ENCODE measurements at regions not wholly inside any gene's neighbourhood (a gene's known extent, or its start where the extent isn't known, plus 50 kb on each side); places are given as distances from the start of the nearest gene placed in this dataset.

DNA sequence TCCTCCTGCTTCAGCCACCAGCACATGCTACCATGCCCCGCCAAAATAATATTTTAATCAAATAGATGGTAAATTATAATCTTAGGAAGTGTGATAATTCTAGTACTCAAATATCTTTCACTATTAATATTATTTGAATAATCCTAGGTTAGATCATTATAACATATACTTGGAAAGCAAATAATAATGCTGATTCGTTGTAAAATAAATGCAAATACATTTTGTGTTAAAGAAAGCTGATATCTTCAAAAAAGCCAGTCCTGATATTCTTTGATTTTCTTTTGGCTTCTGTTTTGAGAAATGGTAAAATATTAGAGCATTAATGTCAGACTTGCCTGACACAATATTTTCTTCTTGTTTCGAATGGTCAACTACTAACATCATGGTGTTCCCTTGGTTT, 116.3 kb upstream of the ADAMTS5 start:
- Mint-ChIP-seq H3K27me3 (ENCODE audit: low read depth) (no peaks in the 10 kb centered on the region), H3K36me3 (ENCODE audit: low read depth) (no peaks in the 10 kb centered on the region), H3K4me3 (no peak overlapping the region), H3K27ac (no peak overlapping the region), H3K9me3 (peaks cover 1% of the 10 kb centered on the region), H3K4me1 (ENCODE audit: low read depth) (no peaks in the 10 kb centered on the region)
- intact Hi-C loops (cut with micrococcal nuclease) = no loop called here
- CTCF ChIA-PET = no interaction called here
- DNase-seq = no peak

DNA sequence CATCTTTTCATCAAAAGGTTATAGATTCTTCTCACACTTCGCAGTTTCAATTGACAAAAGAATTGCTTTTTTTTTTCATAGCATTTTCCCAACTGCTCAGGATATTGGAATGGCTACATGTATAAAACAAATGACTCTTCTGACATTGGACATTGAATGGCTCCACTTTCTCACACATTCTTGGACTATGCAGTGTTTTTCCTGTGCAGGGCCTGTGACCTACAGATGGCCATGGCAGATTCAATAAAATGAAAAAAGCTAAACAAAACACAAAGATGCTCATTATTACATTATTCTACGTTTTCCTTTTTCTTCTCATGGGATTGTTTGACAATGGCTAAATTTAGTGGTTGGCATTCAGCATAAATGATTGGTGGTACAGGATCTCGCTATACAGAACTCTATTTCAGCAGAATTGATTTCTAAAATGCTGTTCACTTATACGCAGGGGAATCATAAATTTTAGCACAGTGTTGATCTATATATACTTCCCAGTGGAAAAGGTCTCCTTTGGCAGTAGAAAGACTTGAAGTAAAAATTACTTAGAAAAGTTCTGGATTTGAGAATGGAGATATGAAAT, 115.6 kb upstream of the ADAMTS5 start:
- Mint-ChIP-seq H3K27me3 (ENCODE audit: low read depth) (no peaks in the 10 kb centered on the region), H3K27ac (no peak overlapping the region), H3K4me1 (ENCODE audit: low read depth) (no peaks in the 10 kb centered on the region), H3K9me3 (no peaks in the 10 kb centered on the region), H3K36me3 (ENCODE audit: low read depth) (no peaks in the 10 kb centered on the region), H3K4me3 (no peak overlapping the region)
- DNase-seq = no peak
- CTCF ChIA-PET = no interaction called here
- intact Hi-C loops (cut with micrococcal nuclease) = no loop called here

DNA sequence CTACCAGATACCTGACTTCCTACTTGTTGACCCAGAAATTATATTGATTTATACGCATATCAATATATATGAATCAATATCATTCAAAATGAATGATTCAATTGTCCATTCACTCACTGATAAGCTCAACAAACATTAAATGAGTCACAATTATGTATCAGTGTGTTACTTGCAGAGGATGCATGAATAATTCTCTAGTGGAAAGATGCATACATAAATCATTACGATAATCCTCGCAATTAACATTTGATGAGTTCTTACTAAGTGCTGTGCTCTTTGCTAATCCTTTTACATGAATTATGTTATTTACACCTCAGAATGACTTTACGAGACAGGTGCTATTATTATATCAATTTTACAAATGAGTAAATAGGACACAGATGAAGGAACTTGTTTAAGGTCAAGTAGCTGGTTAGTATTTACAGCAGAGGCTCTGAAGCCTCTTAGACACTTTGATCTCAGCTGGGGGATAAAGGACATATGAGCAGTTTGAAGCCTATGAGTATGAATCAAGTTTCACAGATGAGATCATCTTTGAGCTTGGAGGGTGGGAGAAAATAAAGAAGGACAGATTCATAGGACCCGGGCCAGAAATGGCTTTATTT, 112.8 kb upstream of the ADAMTS5 start:
- Mint-ChIP-seq H3K27ac (no peak overlapping the region), H3K9me3 (no peaks in the 10 kb centered on the region), H3K27me3 (ENCODE audit: low read depth) (no peaks in the 10 kb centered on the region), H3K4me3 (no peak overlapping the region), H3K36me3 (ENCODE audit: low read depth) (no peaks in the 10 kb centered on the region), H3K4me1 (ENCODE audit: low read depth) (no peaks in the 10 kb centered on the region)
- intact Hi-C loops (cut with micrococcal nuclease) = no loop called here
- DNase-seq = no peak
- CTCF ChIA-PET = no interaction called here

DNA sequence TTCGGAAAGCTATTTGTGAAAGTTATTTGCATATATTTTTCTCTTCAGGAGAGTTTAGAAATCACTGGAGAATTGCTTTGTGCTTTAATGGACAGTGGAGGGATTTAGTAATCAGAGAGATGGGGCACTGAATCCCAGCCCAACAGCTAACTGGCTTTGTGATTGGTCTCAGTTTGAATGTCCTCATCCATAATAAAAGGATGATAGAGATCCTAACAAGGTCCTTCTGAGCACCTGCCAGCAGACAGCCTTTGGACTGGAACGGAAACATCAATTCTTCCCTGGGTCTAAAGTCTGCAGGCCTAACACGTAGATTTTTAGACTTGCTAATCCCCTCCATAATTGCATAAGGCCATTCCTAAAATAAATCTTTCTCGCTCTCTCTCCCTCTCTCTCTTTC, 112.0 kb upstream of the ADAMTS5 start:
- Mint-ChIP-seq H3K4me3 (no peak overlapping the region), H3K4me1 (ENCODE audit: low read depth) (no peaks in the 10 kb centered on the region), H3K27ac (no peak overlapping the region), H3K27me3 (ENCODE audit: low read depth) (no peaks in the 10 kb centered on the region), H3K36me3 (ENCODE audit: low read depth) (no peaks in the 10 kb centered on the region), H3K9me3 (no peaks in the 10 kb centered on the region)
- no peak for DNase-seq
- CTCF ChIA-PET = no interaction called here
- intact Hi-C loops (cut with micrococcal nuclease) = no loop called here

DNA sequence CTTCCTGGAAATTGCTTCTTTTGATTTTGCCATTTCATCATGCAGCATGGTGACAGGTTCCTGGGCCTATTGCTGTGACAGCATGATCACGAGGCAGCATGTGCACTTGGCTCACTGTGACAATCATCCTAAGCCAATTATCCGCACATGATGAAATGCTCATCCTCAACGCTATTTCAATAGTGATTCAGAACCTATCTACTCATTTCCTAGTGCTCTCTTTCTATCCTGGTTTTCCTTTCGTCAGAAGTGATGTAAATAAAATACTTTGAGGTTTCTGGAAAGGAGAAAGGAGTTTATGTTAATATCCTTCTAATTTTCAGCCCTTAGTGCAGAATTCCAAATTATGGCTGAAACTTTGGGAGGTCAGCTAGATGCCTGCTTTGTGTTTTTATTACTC, 110.6 kb upstream of the ADAMTS5 start:
- Mint-ChIP-seq H3K4me1 (ENCODE audit: low read depth) (no peaks in the 10 kb centered on the region), H3K9me3 (no peaks in the 10 kb centered on the region), H3K27ac (no peak overlapping the region), H3K36me3 (ENCODE audit: low read depth) (no peaks in the 10 kb centered on the region), H3K4me3 (no peak overlapping the region), H3K27me3 (ENCODE audit: low read depth) (no peaks in the 10 kb centered on the region)
- DNase-seq = no peak
- intact Hi-C loops (cut with micrococcal nuclease) = no loop called here
- CTCF ChIA-PET = no interaction called here

DNA sequence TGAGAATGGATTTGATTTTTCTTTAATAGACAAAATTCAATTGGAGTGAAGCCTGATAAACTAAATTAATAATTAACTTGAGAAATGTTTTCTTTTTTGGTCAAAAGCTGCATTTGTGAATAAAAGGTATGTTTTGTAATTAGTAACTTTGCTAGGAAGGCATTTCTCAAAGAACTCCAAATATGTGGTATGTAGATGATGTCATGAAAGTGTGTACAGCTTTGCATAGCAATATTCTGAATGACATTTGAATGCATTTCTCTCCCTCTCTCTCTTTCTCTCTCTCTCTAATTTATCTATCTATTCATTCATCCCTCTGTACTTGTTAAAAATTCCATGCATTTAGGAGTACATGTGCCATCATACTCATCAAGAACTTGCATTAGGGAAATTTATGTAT, 109.1 kb upstream of the ADAMTS5 start:
- intact Hi-C loops (cut with micrococcal nuclease) = no loop called here
- Mint-ChIP-seq H3K4me3 (no peak overlapping the region), H3K27me3 (ENCODE audit: low read depth) (no peaks in the 10 kb centered on the region), H3K36me3 (ENCODE audit: low read depth) (no peaks in the 10 kb centered on the region), H3K4me1 (ENCODE audit: low read depth) (no peaks in the 10 kb centered on the region), H3K9me3 (peaks cover 1% of the 10 kb centered on the region), H3K27ac (no peak overlapping the region)
- DNase-seq = no peak
- CTCF ChIA-PET = no interaction called here

DNA sequence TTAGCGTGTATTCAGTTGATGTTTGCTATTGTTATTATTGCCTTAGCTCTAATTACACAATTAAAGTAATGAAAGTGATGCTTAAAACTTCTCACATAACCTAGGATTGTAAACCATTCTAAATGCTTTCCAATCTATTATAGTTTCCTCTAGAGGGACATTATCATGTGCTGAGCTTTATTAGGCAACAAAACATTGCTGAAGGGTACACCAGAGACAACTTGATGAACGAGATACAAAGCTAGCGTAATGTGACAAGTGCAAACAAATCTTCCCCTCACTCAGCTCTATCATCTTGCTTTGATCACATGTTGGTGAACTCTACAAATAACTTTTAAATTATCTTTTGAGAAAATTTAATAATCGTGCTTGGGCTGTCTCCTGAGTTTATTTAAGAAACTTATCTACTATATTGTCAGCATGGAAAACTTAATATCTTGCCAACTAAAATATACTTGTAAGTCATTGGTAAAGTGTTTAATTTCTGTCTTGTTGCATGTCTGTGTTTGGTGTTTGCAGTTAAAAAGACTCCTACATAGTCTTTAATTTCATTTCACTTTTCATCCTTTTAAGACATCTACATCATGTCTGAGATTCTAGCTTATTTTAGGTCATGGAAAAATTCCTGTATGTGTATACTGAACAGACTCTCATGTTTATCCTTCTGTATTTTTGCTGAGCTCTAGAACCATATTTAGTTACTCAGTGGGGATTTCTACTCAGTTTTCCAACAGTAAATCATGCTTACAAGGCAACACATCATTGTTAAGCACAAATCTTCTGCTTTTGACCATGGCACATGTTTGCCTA, 104.2 kb upstream of the ADAMTS5 start:
- no peak for DNase-seq
- Mint-ChIP-seq H3K4me3 (no peak overlapping the region), H3K27ac (no peak overlapping the region), H3K9me3 (peaks cover 6% of the 10 kb centered on the region), H3K4me1 (ENCODE audit: low read depth) (no peaks in the 10 kb centered on the region), H3K36me3 (ENCODE audit: low read depth) (no peaks in the 10 kb centered on the region), H3K27me3 (ENCODE audit: low read depth) (no peaks in the 10 kb centered on the region)
- CTCF ChIA-PET = no interaction called here
- intact Hi-C loops (cut with micrococcal nuclease) = no loop called here

DNA sequence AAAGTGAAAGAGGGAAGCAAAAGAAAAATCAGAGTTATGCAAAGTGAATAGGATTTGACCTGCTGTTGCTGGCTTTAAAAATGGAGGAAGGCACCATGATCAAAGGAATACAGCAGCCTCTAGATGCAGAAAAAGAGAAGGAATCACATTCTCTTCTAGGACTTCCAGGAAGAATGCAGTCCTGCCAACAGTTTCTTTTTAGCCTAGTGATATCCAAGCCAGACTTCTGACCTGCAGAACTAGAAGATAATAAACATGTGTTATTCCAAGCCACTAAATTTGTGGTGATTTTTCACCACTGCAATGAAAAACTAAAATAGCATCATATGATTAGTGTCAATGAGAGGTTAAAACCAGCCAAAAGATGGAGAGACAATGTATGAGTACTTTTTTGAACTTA, 101.9 kb upstream of the ADAMTS5 start:
- no peak overlapping the region for H3K27ac Mint-ChIP-seq
- H3K27me3 Mint-ChIP-seq (ENCODE audit: low read depth) = peaks cover 5% of the 10 kb centered on the region
- no peak for DNase-seq
- CTCF ChIA-PET = no interaction called here
- no peaks in the 10 kb centered on the region for H3K4me1 Mint-ChIP-seq (ENCODE audit: low read depth)
- peaks cover 10% of the 10 kb centered on the region for H3K9me3 Mint-ChIP-seq
- H3K4me3 Mint-ChIP-seq = no peak overlapping the region
- intact Hi-C loops (cut with micrococcal nuclease) = no loop called here
- no peaks in the 10 kb centered on the region for H3K36me3 Mint-ChIP-seq (ENCODE audit: low read depth)

DNA sequence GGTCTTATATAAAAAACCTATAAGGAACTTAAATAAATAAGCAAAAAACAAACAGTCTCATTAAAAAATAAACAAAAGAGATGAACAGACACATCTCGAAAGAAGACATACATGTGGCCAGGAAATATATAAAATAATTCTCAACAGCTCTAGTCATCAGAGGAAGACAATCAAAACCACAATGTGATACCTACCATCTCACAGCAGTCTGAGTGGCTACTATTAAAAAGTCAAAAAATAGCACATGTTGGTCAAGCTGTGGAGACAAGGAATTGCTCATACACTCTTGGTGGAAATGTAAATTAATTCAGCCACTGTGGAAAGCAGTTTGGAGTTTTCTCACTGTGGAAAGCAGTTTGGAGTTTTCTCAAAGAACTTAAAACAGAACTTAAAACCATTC, 100.3 kb upstream of the ADAMTS5 start:
- intact Hi-C loops (cut with micrococcal nuclease) = no loop called here
- CTCF ChIA-PET = no interaction called here
- no peak overlapping the region for H3K27ac Mint-ChIP-seq
- H3K36me3 Mint-ChIP-seq (ENCODE audit: low read depth) = peaks cover 1% of the 10 kb centered on the region
- H3K4me1 Mint-ChIP-seq (ENCODE audit: low read depth) = no peaks in the 10 kb centered on the region
- H3K4me3 Mint-ChIP-seq = no peak overlapping the region
- peaks cover 5% of the 10 kb centered on the region for H3K27me3 Mint-ChIP-seq (ENCODE audit: low read depth)
- no peak for DNase-seq
- H3K9me3 Mint-ChIP-seq = peaks cover 19% of the 10 kb centered on the region

DNA sequence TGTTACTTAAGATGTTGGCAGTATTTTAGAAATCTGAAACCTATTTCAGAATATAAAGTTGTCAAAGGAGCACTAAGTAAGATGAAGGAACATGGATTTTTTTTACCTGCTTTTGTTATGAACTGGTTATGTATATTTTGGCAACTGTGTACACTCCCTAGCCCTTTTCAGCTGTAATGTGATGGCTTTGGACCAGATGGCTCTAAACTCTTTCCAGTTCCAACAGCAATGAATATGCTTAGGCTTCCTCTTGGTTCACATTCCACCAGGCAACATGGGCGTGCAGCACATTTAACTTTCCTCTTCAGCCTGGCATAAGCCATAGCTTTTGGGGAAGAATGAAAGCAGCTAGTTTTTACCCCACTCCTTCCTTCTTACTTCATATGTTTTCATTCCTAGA, 95.6 kb upstream of the ADAMTS5 start:
- CTCF ChIA-PET = no interaction called here
- intact Hi-C loops (cut with micrococcal nuclease) = no loop called here
- Mint-ChIP-seq H3K27me3 (ENCODE audit: low read depth) (peaks cover 5% of the 10 kb centered on the region), H3K4me1 (ENCODE audit: low read depth) (no peaks in the 10 kb centered on the region), H3K27ac (no peak overlapping the region), H3K4me3 (no peak overlapping the region), H3K9me3 (peaks cover 14% of the 10 kb centered on the region), H3K36me3 (ENCODE audit: low read depth) (peaks cover 1% of the 10 kb centered on the region)
- no peak for DNase-seq

DNA sequence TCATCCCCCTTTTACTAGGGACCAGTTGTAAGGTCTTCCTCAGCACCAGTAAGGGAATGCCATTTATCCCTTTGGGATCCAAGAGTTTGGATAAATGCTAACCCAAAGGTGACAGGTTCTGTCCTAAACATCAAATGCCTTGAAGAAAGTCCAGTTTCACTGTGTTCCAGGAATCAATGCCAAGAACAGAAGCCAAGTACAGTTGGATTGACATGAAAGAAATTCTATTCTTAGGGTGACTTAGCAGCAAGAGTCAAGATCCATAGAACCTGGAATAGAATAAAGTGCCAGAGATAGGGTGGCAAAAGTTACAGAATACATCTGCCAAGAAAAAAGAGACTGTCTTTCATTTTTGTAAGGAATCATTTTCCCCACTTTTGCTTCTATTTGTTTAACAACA, 94.9 kb upstream of the ADAMTS5 start:
- Mint-ChIP-seq H3K27me3 (ENCODE audit: low read depth) (peaks cover 5% of the 10 kb centered on the region), H3K4me1 (ENCODE audit: low read depth) (no peaks in the 10 kb centered on the region), H3K9me3 (peaks cover 14% of the 10 kb centered on the region), H3K27ac (no peak overlapping the region), H3K36me3 (ENCODE audit: low read depth) (peaks cover 1% of the 10 kb centered on the region), H3K4me3 (no peak overlapping the region)
- no peak for DNase-seq
- CTCF ChIA-PET = no interaction called here
- intact Hi-C loops (cut with micrococcal nuclease) = no loop called here

DNA sequence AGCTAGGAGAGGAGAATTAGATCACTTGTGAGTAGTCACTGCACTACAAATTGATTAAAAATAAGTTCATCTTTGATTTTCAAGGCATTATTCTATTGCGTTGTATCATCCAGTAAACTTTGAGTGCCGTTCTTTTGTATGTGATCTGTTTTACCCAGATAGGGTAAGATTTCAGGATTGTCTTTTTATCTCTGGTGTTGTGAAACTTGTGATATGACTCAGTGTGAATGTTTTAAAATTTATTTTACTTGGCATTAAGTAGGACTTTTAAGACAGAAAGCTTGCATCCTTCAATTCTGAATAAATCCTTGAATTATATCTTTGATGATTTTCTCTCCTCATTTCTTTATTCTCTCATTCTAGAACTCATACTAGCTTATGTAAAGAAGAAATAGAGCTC, 93.3 kb upstream of the ADAMTS5 start:
- intact Hi-C loops (cut with micrococcal nuclease) = no loop called here
- CTCF ChIA-PET = no interaction called here
- Mint-ChIP-seq H3K9me3 (peaks cover 14% of the 10 kb centered on the region), H3K4me3 (no peak overlapping the region), H3K27ac (no peak overlapping the region), H3K27me3 (ENCODE audit: low read depth) (peaks cover 5% of the 10 kb centered on the region), H3K4me1 (ENCODE audit: low read depth) (no peaks in the 10 kb centered on the region), H3K36me3 (ENCODE audit: low read depth) (peaks cover 1% of the 10 kb centered on the region)
- no peak for DNase-seq

Data from activated naive CD4-positive, alpha-beta T cell treated with anti-CD3 and anti-CD28 coated beads for 36 hours (primary cell).